Mesenchymal stem cell (in vitro differentiated cells and primary cell): ENCODE measurements at regions not wholly inside any gene's neighbourhood (a gene's known extent, or its start where the extent isn't known, plus 50 kb on each side); places are given as distances from the start of the nearest gene placed in this dataset.
A peak's percentile ranks its signal among the peaks of the same experiment; 100 is the strongest.

Experiments
- DNase-seq: peaks from one replicate; pipeline ENCODE4 v3.0.0-alpha.2; 2013
- H2AFZ ChIP-seq: one replicate; pipeline ENCODE4 v1.6.1; 2013; ENCODE audit warnings: low read depth, mild to moderate bottlenecking, control low read depth, inconsistent platforms, low read length, moderate library complexity
- H2AK5ac ChIP-seq: 2 replicates; pipeline ENCODE4 v1.6.1; 2013; ENCODE audit warnings: low read length, moderate library complexity, mild to moderate bottlenecking, inconsistent platforms; ENCODE audit not compliant: severe bottlenecking
- H2BK120ac ChIP-seq: one replicate; pipeline ENCODE4 v1.6.1; 2013; ENCODE audit warnings: low read depth, mild to moderate bottlenecking, inconsistent platforms, low read length, moderate library complexity
- H2BK12ac ChIP-seq, 2 experiments: one replicate each; pipeline ENCODE4 v1.6.1; 2013; ENCODE audit warnings: inconsistent platforms in 2 of 2, low read length in 2 of 2, mild to moderate bottlenecking in 2 of 2, moderate library complexity in 2 of 2, control low read depth in 1 of 2
- H2BK15ac ChIP-seq: one replicate; pipeline ENCODE4 v1.6.1; 2013; ENCODE audit warnings: mild to moderate bottlenecking, low read depth, inconsistent platforms; ENCODE audit not compliant: poor library complexity, severe bottlenecking
- H2BK5ac ChIP-seq: 2 replicates; pipeline ENCODE4 v1.6.1; 2013; ENCODE audit warnings: low read depth, mild to moderate bottlenecking, low read length, control low read depth, inconsistent platforms; ENCODE audit not compliant: poor library complexity, severe bottlenecking
- H3K14ac ChIP-seq, 2 experiments: one replicate each; pipeline ENCODE4 v1.6.1; 2013; ENCODE audit warnings: inconsistent platforms in 2 of 2, low read length in 2 of 2, control low read depth in 1 of 2, mild to moderate bottlenecking in 1 of 2, moderate library complexity in 1 of 2
- H3K18ac ChIP-seq, 2 experiments: one replicate each; pipeline ENCODE4 v1.6.1; 2013; ENCODE audit warnings: inconsistent platforms in 2 of 2, low read length in 2 of 2, control low read depth in 1 of 2, low read depth in 1 of 2, mild to moderate bottlenecking in 1 of 2
- H3K23ac ChIP-seq, 2 experiments: one replicate each; pipeline ENCODE4 v1.6.1; 2013; ENCODE audit warnings: inconsistent platforms in 2 of 2, low read length in 2 of 2, mild to moderate bottlenecking in 2 of 2, moderate library complexity in 2 of 2, control low read depth in 1 of 2
- H3K27ac ChIP-seq: 2 replicates; pipeline ENCODE4 v1.5.1; 2013; ENCODE audit warnings: mild to moderate bottlenecking, moderate library complexity, low read length, control low read depth, inconsistent platforms; ENCODE audit not compliant: poor library complexity, severe bottlenecking
- H3K27me3 ChIP-seq, 2 experiments: 2 replicates each; pipeline versions ENCODE4 v1.6.1 to v1.7.0; 2013; ENCODE audit warnings: low read length in 2 of 2, mild to moderate bottlenecking in 2 of 2, moderate library complexity in 2 of 2, control low read depth in 1 of 2, inconsistent platforms in 1 of 2; ENCODE audit not compliant: control insufficient read depth in 1 of 2, insufficient read depth in 1 of 2
- H3K36me3 ChIP-seq, 2 experiments: 2 replicates each; pipeline versions ENCODE4 v1.6.1 to v1.7.0; 2013; ENCODE audit warnings: low read length in 2 of 2, control low read depth in 1 of 2, inconsistent platforms in 1 of 2, low read depth in 1 of 2, mild to moderate bottlenecking in 1 of 2; ENCODE audit not compliant: insufficient read depth in 2 of 2, control insufficient read depth in 1 of 2
- H3K4ac ChIP-seq, 2 experiments: one replicate each; pipeline ENCODE4 v1.6.1; 2013; ENCODE audit warnings: inconsistent platforms in 2 of 2, low read length in 2 of 2, mild to moderate bottlenecking in 2 of 2, moderate library complexity in 2 of 2, control low read depth in 1 of 2, low read depth in 1 of 2
- H3K4me1 ChIP-seq: 2 replicates; pipeline ENCODE4 v1.6.1; 2013; ENCODE audit warnings: low read depth, low read length, control low read depth; ENCODE audit not compliant: control insufficient read depth, insufficient read depth
- H3K4me2 ChIP-seq: 2 replicates; pipeline ENCODE4 v1.6.1; 2013; ENCODE audit warnings: low read length, mild to moderate bottlenecking, inconsistent platforms; ENCODE audit not compliant: poor library complexity, severe bottlenecking
- H3K4me3 ChIP-seq, 2 experiments: 2 replicates each; pipeline versions ENCODE4 v1.5.1 to v1.7.0; 2013; ENCODE audit warnings: low read length in 2 of 2, mild to moderate bottlenecking in 2 of 2, control low read depth in 1 of 2, low read depth in 1 of 2; ENCODE audit not compliant: insufficient read depth in 1 of 2
- H3K79me1 ChIP-seq: replicated peaks from 2 replicates; pipeline ENCODE4 v1.6.1; 2013; ENCODE audit warnings: mild to moderate bottlenecking, control low read depth, low read length, inconsistent platforms; ENCODE audit not compliant: poor library complexity, severe bottlenecking
- H3K9ac ChIP-seq: 2 replicates; pipeline ENCODE4 v1.7.0; 2013; ENCODE audit warnings: mild to moderate bottlenecking, low read length, moderate library complexity
- H3K9me3 ChIP-seq: 2 replicates; pipeline ENCODE4 v1.7.0; 2013; ENCODE audit warnings: mild to moderate bottlenecking, low read length; ENCODE audit not compliant: control insufficient read depth
- H4K8ac ChIP-seq: one replicate; pipeline ENCODE4 v1.6.1; 2013; ENCODE audit warnings: inconsistent platforms, mild to moderate bottlenecking, low read length, moderate library complexity
- H4K91ac ChIP-seq: one replicate; pipeline ENCODE4 v1.6.1; 2013; ENCODE audit warnings: mild to moderate bottlenecking, low read length, inconsistent platforms
- WGBS: methylation state at CpG from one replicate; pipeline ENCODE4 v1.1.7; 2013; ENCODE audit warnings: mixed read lengths; 5-methylcytosine and 5-hydroxymethylcytosine counted together

DNA sequence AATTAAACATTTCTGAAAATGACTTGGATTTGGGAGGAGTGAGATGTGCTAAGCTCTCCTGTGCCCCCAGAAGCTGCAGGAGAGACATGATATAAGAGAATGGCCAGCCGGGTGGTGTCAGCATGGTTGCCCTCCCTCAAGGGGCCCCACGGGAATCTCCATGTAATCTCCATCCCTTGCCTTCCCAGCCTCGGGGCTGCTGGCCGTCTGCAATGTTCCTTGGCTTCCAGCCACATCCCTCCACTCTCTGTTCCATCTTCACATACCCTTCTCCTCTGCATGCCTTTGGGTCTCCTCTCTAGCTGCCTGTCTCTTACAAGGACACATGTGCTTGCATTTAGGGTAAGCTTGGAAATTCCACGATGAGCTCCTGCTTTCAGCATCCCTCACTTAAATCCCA lies 172.0 kb downstream of the TSHZ3 start:
- H2BK5ac ChIP-seq = no peak overlapping the region
- no peak overlapping the region for H3K4ac ChIP-seq
- no peaks in the 10 kb centered on the region for H3K27me3 ChIP-seq
- no peaks in the 10 kb centered on the region for H3K79me1 ChIP-seq
- H3K23ac ChIP-seq = no peak overlapping the region
- no peak for DNase-seq
- H2AFZ ChIP-seq = no peak overlapping the region
- no peak overlapping the region for H2BK120ac ChIP-seq
- H4K8ac ChIP-seq = no peak overlapping the region
- no peak overlapping the region for H3K9ac ChIP-seq
- no peak overlapping the region for H3K4me2 ChIP-seq
- H3K36me3 ChIP-seq = no peaks in the 10 kb centered on the region
- H3K18ac ChIP-seq = no peak overlapping the region
- no peak overlapping the region for H3K27ac ChIP-seq
- H3K4me1 ChIP-seq = no peaks in the 10 kb centered on the region
- no peak overlapping the region for H4K91ac ChIP-seq
- 75% methylated on average over 5 of the region's 5 CpGs for WGBS
- no peak overlapping the region for H2BK15ac ChIP-seq
- no peak overlapping the region for H2AK5ac ChIP-seq
- no peak overlapping the region for H2BK12ac ChIP-seq
- H3K14ac ChIP-seq = no peak overlapping the region
- peaks cover 7% of the 10 kb centered on the region for H3K9me3 ChIP-seq
- no peak overlapping the region for H3K4me3 ChIP-seq

DNA sequence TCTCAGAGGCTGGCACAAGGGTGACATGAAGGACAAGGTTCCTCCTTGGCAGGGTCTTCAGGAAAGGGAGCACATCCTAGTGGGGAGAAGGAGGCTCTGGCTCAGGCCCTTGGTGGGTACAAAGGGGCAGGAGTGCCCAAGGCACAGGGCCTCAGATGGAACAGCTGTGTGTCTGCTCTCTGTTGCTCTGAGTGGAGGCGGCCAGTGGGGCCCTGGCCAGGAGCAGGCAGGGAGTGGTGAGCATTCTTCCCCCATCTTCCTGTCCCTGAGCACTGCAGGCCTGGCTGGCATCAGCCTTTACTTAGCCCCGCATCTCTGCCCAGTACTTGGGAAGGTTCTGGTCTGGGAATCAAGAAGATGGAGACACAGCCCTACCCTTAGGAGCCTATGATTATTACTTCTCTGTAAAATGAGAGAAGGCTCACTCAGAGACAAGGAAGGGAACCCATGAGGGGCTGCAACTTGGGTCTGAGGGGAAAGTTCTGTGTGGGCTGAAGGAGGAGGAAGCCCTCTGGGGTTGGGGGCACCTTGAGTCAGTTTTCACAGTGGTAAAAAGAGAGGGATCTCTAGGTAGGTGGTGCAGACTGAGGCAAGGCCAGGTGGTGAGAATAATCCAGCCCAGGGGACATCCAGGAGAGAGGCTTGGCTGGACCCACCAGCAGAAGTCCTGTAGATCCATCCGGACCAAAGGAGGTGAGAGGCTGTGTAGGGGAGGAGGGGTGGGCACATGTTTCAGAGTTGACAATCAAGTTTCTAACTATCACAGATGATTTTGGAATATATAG lies 173.5 kb downstream of the TSHZ3 start:
- Histone ChIP-seq H3K27me3 (no peaks in the 10 kb centered on the region), H2BK120ac (no peak overlapping the region), H3K4ac (no peak overlapping the region), H3K14ac (peak overlapping the region in 1 of 2 experiments; percentile 4), H2BK5ac (no peak overlapping the region), H3K4me2 (no peak overlapping the region), H3K79me1 (no peaks in the 10 kb centered on the region), H3K4me3 (no peak overlapping the region), H3K9ac (no peak overlapping the region), H3K27ac (no peak overlapping the region), H3K23ac (no peak overlapping the region), H3K9me3 (peaks cover 7% of the 10 kb centered on the region), H2BK12ac (no peak overlapping the region), H3K4me1 (no peaks in the 10 kb centered on the region), H2AFZ (no peak overlapping the region), H2AK5ac (no peak overlapping the region), H4K91ac (peak overlapping the region; percentile 11), H2BK15ac (peak overlapping the region; percentile 80), H4K8ac (no peak overlapping the region), H3K36me3 (no peaks in the 10 kb centered on the region), H3K18ac (no peak overlapping the region)
- no peak for DNase-seq
- whole genome bisulfite sequencing = 94% methylated on average over 2 of the region's 3 CpGs

DNA sequence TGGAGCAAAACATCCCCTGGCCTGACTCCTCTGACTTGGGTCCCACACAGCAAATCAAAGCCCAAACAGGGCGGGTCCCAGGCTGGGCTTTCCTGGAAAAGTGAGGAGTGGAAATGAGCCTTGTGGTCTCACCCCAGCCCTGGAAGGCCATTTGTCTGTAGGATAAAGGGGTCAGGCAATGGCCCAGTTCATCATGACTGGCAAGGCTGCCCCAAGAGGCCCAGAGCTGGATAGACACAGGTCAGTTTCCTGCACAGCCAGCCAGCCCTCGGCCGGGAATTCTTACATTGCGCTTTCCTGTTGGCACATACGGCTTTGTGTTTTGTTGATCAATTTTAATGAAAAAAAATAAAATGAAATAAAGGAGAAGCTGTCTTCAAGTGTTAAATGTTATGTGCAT lies 174.3 kb downstream of the TSHZ3 start:
- H3K79me1 ChIP-seq = no peaks in the 10 kb centered on the region
- no peak for DNase-seq
- no peak overlapping the region for H4K8ac ChIP-seq
- no peak overlapping the region for H3K9ac ChIP-seq
- peak overlapping the region in 1 of 2 experiments; percentile 44 for H3K18ac ChIP-seq
- H2AFZ ChIP-seq = no peak overlapping the region
- no peak overlapping the region for H2BK120ac ChIP-seq
- H4K91ac ChIP-seq = peak overlapping the region; percentile 60
- WGBS = 83% methylated on average over 5 of the region's 5 CpGs
- no peaks in the 10 kb centered on the region for H3K4me1 ChIP-seq
- H2AK5ac ChIP-seq = no peak overlapping the region
- H3K9me3 ChIP-seq = peaks cover 7% of the 10 kb centered on the region
- H3K4me3 ChIP-seq = no peak overlapping the region
- H3K27me3 ChIP-seq = no peaks in the 10 kb centered on the region
- H2BK12ac ChIP-seq = no peak overlapping the region
- no peaks in the 10 kb centered on the region for H3K36me3 ChIP-seq
- no peak overlapping the region for H3K23ac ChIP-seq
- H2BK15ac ChIP-seq = peak overlapping the region; percentile 12
- no peak overlapping the region for H3K14ac ChIP-seq
- H2BK5ac ChIP-seq = no peak overlapping the region
- H3K4ac ChIP-seq = no peak overlapping the region
- H3K4me2 ChIP-seq = no peak overlapping the region
- no peak overlapping the region for H3K27ac ChIP-seq

DNA sequence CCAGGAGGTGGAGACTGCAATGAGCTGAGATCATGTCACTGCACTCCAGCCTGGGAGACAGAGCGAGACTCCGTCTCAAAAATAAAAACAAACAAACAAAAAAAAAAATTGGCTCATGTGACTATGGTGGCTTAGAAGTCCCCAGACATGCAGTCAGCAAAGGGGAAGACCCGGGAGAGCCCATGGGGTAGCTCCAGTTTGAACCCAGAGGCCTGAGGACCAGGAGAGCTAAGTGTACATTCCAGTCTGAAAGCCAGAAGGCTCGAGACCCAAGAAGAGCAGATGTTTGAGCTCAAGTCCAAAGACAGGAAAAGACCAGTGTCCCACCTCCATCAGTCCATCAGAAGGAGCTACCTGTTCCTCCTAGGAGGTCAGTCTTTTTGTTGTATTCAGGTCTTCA lies 175.2 kb downstream of the TSHZ3 start:
- Histone ChIP-seq H2BK5ac (no peak overlapping the region), H3K27me3 (no peaks in the 10 kb centered on the region), H2BK15ac (no peak overlapping the region), H3K27ac (no peak overlapping the region), H2AK5ac (no peak overlapping the region), H2AFZ (no peak overlapping the region), H2BK120ac (no peak overlapping the region), H3K23ac (no peak overlapping the region), H3K4me1 (no peaks in the 10 kb centered on the region), H4K8ac (no peak overlapping the region), H3K4me2 (no peak overlapping the region), H3K9me3 (peaks cover 7% of the 10 kb centered on the region), H3K14ac (no peak overlapping the region), H3K4me3 (no peak overlapping the region), H3K79me1 (no peaks in the 10 kb centered on the region), H2BK12ac (no peak overlapping the region), H3K4ac (no peak overlapping the region), H3K36me3 (no peaks in the 10 kb centered on the region), H3K18ac (no peak overlapping the region), H4K91ac (no peak overlapping the region), H3K9ac (no peak overlapping the region)
- WGBS = 86% methylated on average over 4 of the region's 4 CpGs
- DNase-seq = no peak
